Muscle of arm (tissue), 1 donor: ENCODE measurements at regions not wholly inside any gene's neighbourhood (a gene's known extent, or its start where the extent isn't known, plus 50 kb on each side); places are given as distances from the start of the nearest gene placed in this dataset.

Source experiments
- DNase-seq: peaks from one replicate; pipeline ENCODE4 v3.0.0-alpha.2; 2013

DNA sequence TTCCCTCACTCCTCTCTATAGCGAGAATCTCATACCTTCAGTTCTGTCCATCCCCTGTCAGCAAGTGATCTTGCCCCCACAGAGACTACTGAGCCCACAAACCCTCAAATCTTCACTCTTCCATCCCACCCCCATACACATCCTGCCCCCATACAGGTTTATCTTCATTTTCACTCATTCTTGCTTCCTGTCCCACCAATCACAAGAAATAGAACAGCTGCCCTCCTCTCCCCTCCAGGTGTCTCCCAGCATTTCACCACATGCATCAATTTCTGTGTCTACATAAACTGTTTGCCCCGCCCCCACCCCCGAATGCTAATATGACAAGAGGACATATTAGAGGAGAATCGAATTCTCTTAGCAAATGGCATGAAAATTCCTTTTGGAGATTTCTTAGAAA is 54.9 kb upstream of the CARMIL1 start:
- DNase-seq: no peak

DNA sequence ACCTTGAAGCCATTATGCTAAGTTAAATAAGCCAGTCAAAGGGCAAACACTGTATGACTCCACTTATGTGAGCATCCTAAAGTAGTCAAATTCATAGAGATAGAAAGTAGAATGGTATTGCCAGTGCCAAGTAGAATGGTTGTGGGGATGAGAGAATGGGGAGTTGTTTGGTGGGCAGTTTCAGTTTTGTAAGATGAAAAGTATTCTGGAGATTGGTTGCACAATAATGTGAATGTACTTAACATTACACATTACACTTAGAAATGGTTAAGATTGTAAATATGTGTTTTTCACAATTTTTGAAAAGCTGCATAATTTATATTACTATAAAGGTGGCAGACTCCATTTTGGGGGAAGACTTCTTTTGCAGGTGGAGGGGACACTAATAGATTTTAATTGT is 51.3 kb upstream of the CARMIL1 start:
- DNase-seq: no peak
